Fibroblast of lung (primary cell): ENCODE measurements at regions not wholly inside any gene's neighbourhood (a gene's known extent, or its start where the extent isn't known, plus 50 kb on each side); places are given as distances from the start of the nearest gene placed in this dataset.

Source experiments
- DNase-seq, 2 donors: peaks; one replicate each; pipeline versions ENCODE4 v3.0.0 to v3.0.0-alpha.2; 2010; ENCODE audit warnings: low read depth in 2 of 2
- H2AFZ ChIP-seq: 2 replicates; pipeline ENCODE4 v1.5.1; 2012; ENCODE audit warnings: low read length, control low read depth, inconsistent platforms
- H3K27ac ChIP-seq: 2 replicates; pipeline ENCODE4 v1.5.1; 2011; ENCODE audit warnings: low read length, control low read depth; ENCODE audit not compliant: insufficient read depth
- H3K27me3 ChIP-seq: 2 replicates; pipeline ENCODE4 v1.5.1; 2011; ENCODE audit warnings: mild to moderate bottlenecking, low read length; ENCODE audit not compliant: control insufficient read depth, insufficient read depth
- H3K36me3 ChIP-seq: 2 replicates; pipeline ENCODE4 v1.5.1; 2011; ENCODE audit warnings: low read length; ENCODE audit not compliant: control insufficient read depth, insufficient read depth
- H3K4me1 ChIP-seq: 2 replicates; pipeline ENCODE4 v1.5.1; 2011; ENCODE audit warnings: low read length; ENCODE audit not compliant: control insufficient read depth, insufficient read depth; ENCODE audit errors: extremely low read depth
- H3K4me2 ChIP-seq: 2 replicates; pipeline ENCODE4 v1.5.1; 2011; ENCODE audit warnings: low read length, control low read depth; ENCODE audit not compliant: insufficient read depth; ENCODE audit errors: extremely low read depth
- H3K4me3 ChIP-seq, 4 experiments: fragments of 200-600 bp in 1 of 4; sonication (generic) in 1 of 4; replicated peaks in 1 of 4; 2 replicates each; pipeline ENCODE4 v1.5.1; 2011 to 2016; ENCODE audit warnings: low read length in 4 of 4, low read depth in 3 of 4, mild to moderate bottlenecking in 3 of 4, control low read depth in 2 of 4, inconsistent platforms in 1 of 4, mixed read lengths in 1 of 4; ENCODE audit not compliant: insufficient read depth in 1 of 4; ENCODE audit errors: control extremely low read depth in 1 of 4
- H3K79me2 ChIP-seq: 2 replicates; pipeline ENCODE4 v1.5.1; 2012; ENCODE audit warnings: mild to moderate bottlenecking, low read length, inconsistent platforms; ENCODE audit not compliant: control insufficient read depth, insufficient read depth
- H3K9ac ChIP-seq: 2 replicates; pipeline ENCODE4 v1.5.1; 2011; ENCODE audit warnings: mild to moderate bottlenecking, low read length, control low read depth; ENCODE audit not compliant: insufficient read depth
- H3K9me3 ChIP-seq: 2 replicates; pipeline ENCODE4 v1.5.1; 2012; ENCODE audit warnings: low read depth, low read length; ENCODE audit not compliant: control insufficient read depth, insufficient read depth
- H4K20me1 ChIP-seq: 2 replicates; pipeline ENCODE4 v1.5.1; 2011; ENCODE audit warnings: low read length; ENCODE audit not compliant: control insufficient read depth, insufficient read depth; ENCODE audit errors: extremely low read depth
- CTCF ChIP-seq, 2 donors: IDR thresholded peaks in 1 of 2; conservative IDR thresholded peaks in 1 of 2; 1 replicate in 1 of 2; 2 replicates in 1 of 2; pipeline ENCODE4 v1.5.1; 2011 to 2012; ENCODE audit warnings: low read length in 2 of 2, control low read depth in 1 of 2, inconsistent platforms in 1 of 2, low read depth in 1 of 2, mild to moderate bottlenecking in 1 of 2
- EZH2 ChIP-seq: IDR thresholded peaks from 2 replicates; pipeline ENCODE4 v1.5.1; 2012; ENCODE audit warnings: low read length, control low read depth, mild to moderate bottlenecking; ENCODE audit errors: missing control alignments

GRCh38 chr10:52387744-52388143 is 73.7 kb downstream of the DKK1 start:
- Histone ChIP-seq H3K4me2 (no peak overlapping the region), H3K4me3 (no peak overlapping the region), H3K27me3 (no peaks in the 10 kb centered on the region), H3K9me3 (no peaks in the 10 kb centered on the region), H3K27ac (no peak overlapping the region), H3K36me3 (no peaks in the 10 kb centered on the region), H3K4me1 (no peaks in the 10 kb centered on the region), H3K9ac (no peak overlapping the region), H3K79me2 (no peaks in the 10 kb centered on the region), H4K20me1 (no peaks in the 10 kb centered on the region), H2AFZ (no peak overlapping the region)
- TF ChIP-seq CTCF (conservative IDR thresholded peaks at IDR 0.05 in 1 of 2, IDR thresholded peaks at IDR 0.05 in 1 of 2; ENCODE audit: low read depth in 1 of 2, low read length in 2 of 2) (no peak), EZH2 (no peak)
- peak in 1 of 2 donors; percentile 16 for DNase-seq

- no peak overlapping the region for H3K4me2 ChIP-seq
- no peak overlapping the region for H3K9ac ChIP-seq
- DNase-seq = peak in 1 of 2 donors; percentile 67
- no peaks in the 10 kb centered on the region for H3K4me1 ChIP-seq
- H4K20me1 ChIP-seq = no peaks in the 10 kb centered on the region
- H2AFZ ChIP-seq = peak overlapping the region; percentile 6
- no peak overlapping the region for H3K27ac ChIP-seq
- H3K4me3 ChIP-seq = no peak overlapping the region
- TF ChIP-seq CTCF (conservative IDR thresholded peaks at IDR 0.05 in 1 of 2, IDR thresholded peaks at IDR 0.05 in 1 of 2; ENCODE audit: low read depth in 1 of 2, low read length in 2 of 2) (no peak), EZH2 (no peak)
- no peaks in the 10 kb centered on the region for H3K9me3 ChIP-seq
- no peaks in the 10 kb centered on the region for H3K36me3 ChIP-seq
- no peaks in the 10 kb centered on the region for H3K79me2 ChIP-seq
- no peaks in the 10 kb centered on the region for H3K27me3 ChIP-seq
Observed at GRCh38 chr10:52390388-52390787, 76.3 kb downstream of the DKK1 start.

- Histone ChIP-seq H3K9ac (no peak overlapping the region), H3K27me3 (no peaks in the 10 kb centered on the region), H3K4me1 (no peaks in the 10 kb centered on the region), H3K9me3 (no peaks in the 10 kb centered on the region), H3K4me2 (no peak overlapping the region), H3K4me3 (no peak overlapping the region), H4K20me1 (no peaks in the 10 kb centered on the region), H3K36me3 (no peaks in the 10 kb centered on the region), H2AFZ (no peak overlapping the region), H3K27ac (no peak overlapping the region), H3K79me2 (no peaks in the 10 kb centered on the region)
- DNase-seq = no peak
- no peak for TF ChIP-seq CTCF (conservative IDR thresholded peaks at IDR 0.05 in 1 of 2, IDR thresholded peaks at IDR 0.05 in 1 of 2; ENCODE audit: low read depth in 1 of 2, low read length in 2 of 2)
- TF ChIP-seq EZH2 = no peak
Observed at GRCh38 chr10:52391927-52392602, 78.0 kb downstream of the DKK1 start.
